ENCODE measurements at regions not wholly inside any gene's neighbourhood (a gene's known extent, or its start where the extent isn't known, plus 50 kb on each side); places are given as distances from the start of the nearest gene placed in this dataset.

GRCh38 chr13:86052141-86052540, 252.9 kb upstream of the SLITRK6 start (continued):
- TF ChIP-seq ZNF639 (CRISPR knock-in tag; conservative IDR thresholded peaks at IDR 0.05 in 1 of 2, IDR thresholded peaks at IDR 0.05 in 1 of 2) (no peak), PHTF2 (CRISPR knock-in tag; IDR thresholded peaks at IDR 0.05) (no peak), ELK1 (CRISPR knock-in tag; IDR thresholded peaks at IDR 0.05) (no peak), NCOA1 (IDR thresholded peaks at IDR 0.05; ENCODE audit: low read depth) (no peak), ZNF695 (CRISPR knock-in tag; IDR thresholded peaks at IDR 0.05) (no peak)

DNA sequence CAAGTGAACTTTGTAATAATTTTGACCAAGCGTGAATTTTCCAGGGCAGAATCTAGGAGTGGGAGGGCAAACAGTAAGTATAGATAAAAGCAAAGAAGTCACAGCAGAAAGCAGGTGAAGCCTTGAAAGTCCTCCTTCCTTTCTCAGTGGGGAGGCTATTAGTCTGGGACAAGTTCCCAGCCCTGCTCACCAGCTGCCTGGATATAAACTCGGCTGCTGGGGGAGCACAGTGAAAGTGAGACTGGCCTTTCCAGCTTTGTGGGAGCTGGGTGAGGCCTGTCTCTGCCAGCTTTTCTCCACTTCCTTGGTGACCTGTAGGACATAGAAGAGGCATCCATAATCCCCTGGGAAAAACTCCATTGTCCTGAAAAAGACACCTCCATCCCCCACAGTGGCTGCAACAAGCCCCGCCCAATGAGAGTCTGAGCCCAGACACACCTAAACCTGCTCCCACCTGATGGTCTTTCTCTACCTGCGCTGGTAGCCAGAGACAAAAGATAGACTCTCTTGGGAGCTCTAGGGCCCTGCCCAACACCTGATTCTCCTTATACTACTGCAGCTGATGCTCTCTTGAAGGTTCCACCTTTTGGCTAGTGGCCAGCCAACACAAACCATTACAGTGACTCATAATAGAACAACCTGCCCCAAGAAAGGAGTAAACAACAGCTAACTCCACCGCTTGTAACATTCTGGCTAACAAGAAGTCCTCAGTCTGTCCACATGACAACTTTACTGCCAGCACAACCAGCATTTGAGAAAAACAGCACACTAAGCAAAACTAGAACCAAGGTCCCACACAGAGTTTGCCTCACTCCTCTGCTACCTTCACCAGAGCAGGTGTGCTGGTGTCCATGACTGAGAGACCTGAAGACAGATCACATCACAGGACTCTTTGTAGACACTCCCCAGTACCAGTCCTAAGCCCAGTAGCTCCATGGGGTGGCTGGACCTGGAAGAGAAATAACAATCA, 252.2 kb upstream of the SLITRK6 start:
- H3K27ac ChIP-seq (ENCODE audit: extremely low read depth, low read depth, low read length), result no peak overlapping the region
- H3K79me2 ChIP-seq (ENCODE audit: control insufficient read depth, insufficient read depth, low read length), result no peaks in the 10 kb centered on the region
- H3K27me3 ChIP-seq (ENCODE audit: control insufficient read depth in 2 of 2, insufficient read depth in 2 of 2, low read length in 2 of 2), result no peaks in the 10 kb centered on the region
- H4K20me1 ChIP-seq (replicated peaks; ENCODE audit: control insufficient read depth, insufficient read depth, low read length), result no peaks in the 10 kb centered on the region
- no TSS peak for BruUV-seq (replicated peaks)
- intact Hi-C loops (cut with micrococcal nuclease) (no loop called here), in situ Hi-C loops (cut with MboI) (no loop called here)
- H3K9me1 ChIP-seq (ENCODE audit: control insufficient read depth, insufficient read depth, low read length), result no peaks in the 10 kb centered on the region
- no peaks in the 10 kb centered on the region for H3K4me1 ChIP-seq (replicated peaks in 1 of 2; ENCODE audit: control insufficient read depth in 2 of 2, insufficient read depth in 2 of 2, low read length in 2 of 2)
- no peak overlapping the region for H2AFZ ChIP-seq (ENCODE audit: low read depth, low read length)
- no peak for FAIRE-seq
- H3K9me3 ChIP-seq (replicated peaks; ENCODE audit: control insufficient read depth, insufficient read depth, low read depth, low read length), result no peaks in the 10 kb centered on the region
- H3K4me3 ChIP-seq, result no peak overlapping the region
- no peak overlapping the region for H3K4me2 ChIP-seq (ENCODE audit: insufficient read depth, low read length)
- ATAC-seq, result no peak
- H3K9ac ChIP-seq (ENCODE audit: insufficient read depth in 1 of 2, low read depth in 2 of 2, low read length in 2 of 2), result no peak overlapping the region
- no peak for DNase-seq (ENCODE audit: extremely low read depth in 1 of 4, low spot score in 3 of 4)
- WGBS (ENCODE audit: insufficient coverage, low coverage, missing lambda C conversion rate), result 0% methylated on average over 4 of the region's 5 CpGs
- no peak for TF ChIP-seq RBM17 (IDR thresholded peaks at IDR 0.05; ENCODE audit: borderline replicate concordance, low read depth, low read length)
- ChIA-PET CTCF (ENCODE audit: low intra/inter-chr PET ratio) (no interaction called here), POLR2A (no interaction called here)
- no peaks in the 10 kb centered on the region for H3K36me3 ChIP-seq (ENCODE audit: control insufficient read depth, insufficient read depth, low read length)

All from K562 (cell line).